Gastrocnemius medialis (tissue), 4 donors: ENCODE measurements at regions not wholly inside any gene's neighbourhood (a gene's known extent, or its start where the extent isn't known, plus 50 kb on each side); places are given as distances from the start of the nearest gene placed in this dataset.

Source experiments
- POLR2A ChIP-seq, 2 donors: fragments of 450-650 bp; IDR thresholded peaks; one replicate each; pipeline ENCODE4 v1.6.1; 2017; ENCODE audit warnings: antibody characterized with exemption in 2 of 2, mild to moderate bottlenecking in 2 of 2, moderate library complexity in 2 of 2
- TF ChIP-seq, protein P1 (sequence below), 5 experiments: fragments of 450-650 bp in 3 of 5; fragments of 200-600 bp in 2 of 5; sonication (generic) in 2 of 5; IDR thresholded peaks in 4 of 5; conservative IDR thresholded peaks in 1 of 5; 1 replicate in 4 of 5; 2 replicates in 1 of 5; pipeline ENCODE4 v1.5.1; 2016 to 2019; ENCODE audit warnings: antibody characterized with exemption in 5 of 5, mild to moderate bottlenecking in 3 of 5, moderate library complexity in 3 of 5

DNA sequence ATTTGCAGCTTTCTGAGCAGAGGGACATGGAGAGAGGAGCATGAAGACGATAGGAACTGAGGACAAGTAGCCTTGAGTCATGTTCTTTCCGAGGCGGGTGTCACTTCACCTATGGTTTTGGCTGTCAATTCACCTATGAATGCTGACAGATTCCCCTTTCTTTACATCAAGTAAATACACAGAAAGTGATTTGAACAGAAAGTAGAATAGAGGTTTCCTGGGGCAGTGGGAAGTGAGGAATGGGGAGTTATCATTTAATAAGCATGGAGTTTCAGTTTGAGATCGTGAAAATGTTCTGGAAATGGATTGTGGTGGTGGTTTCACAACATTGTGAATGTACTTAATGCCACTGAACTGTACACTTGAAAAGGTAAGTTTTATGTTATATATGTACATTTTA is 138.4 kb upstream of the MDFIC start:
- TF ChIP-seq POLR2A (IDR thresholded peaks at IDR 0.05) = no peak
- TF ChIP-seq, protein P1, sequence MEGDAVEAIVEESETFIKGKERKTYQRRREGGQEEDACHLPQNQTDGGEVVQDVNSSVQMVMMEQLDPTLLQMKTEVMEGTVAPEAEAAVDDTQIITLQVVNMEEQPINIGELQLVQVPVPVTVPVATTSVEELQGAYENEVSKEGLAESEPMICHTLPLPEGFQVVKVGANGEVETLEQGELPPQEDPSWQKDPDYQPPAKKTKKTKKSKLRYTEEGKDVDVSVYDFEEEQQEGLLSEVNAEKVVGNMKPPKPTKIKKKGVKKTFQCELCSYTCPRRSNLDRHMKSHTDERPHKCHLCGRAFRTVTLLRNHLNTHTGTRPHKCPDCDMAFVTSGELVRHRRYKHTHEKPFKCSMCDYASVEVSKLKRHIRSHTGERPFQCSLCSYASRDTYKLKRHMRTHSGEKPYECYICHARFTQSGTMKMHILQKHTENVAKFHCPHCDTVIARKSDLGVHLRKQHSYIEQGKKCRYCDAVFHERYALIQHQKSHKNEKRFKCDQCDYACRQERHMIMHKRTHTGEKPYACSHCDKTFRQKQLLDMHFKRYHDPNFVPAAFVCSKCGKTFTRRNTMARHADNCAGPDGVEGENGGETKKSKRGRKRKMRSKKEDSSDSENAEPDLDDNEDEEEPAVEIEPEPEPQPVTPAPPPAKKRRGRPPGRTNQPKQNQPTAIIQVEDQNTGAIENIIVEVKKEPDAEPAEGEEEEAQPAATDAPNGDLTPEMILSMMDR (IDR thresholded peaks at IDR 0.05 in 4 of 5, conservative IDR thresholded peaks at IDR 0.05 in 1 of 5) = no peak
